Upper lobe of left lung (tissue), 6 donors: ENCODE measurements at regions not wholly inside any gene's neighbourhood (a gene's known extent, or its start where the extent isn't known, plus 50 kb on each side); places are given as distances from the start of the nearest gene placed in this dataset.

Source experiments
- ATAC-seq, 2 donors: fragments of 200-7000 bp; cut with Tn5 transposase; one replicate each; pipeline ENCODE4 v1.9.1; 2022; ENCODE audit warnings: mild to moderate bottlenecking in 2 of 2, moderate library complexity in 2 of 2; ENCODE audit not compliant: low FRiP score in 2 of 2
- DNase-seq, 2 donors: peaks; one replicate each; pipeline ENCODE4 v3.0.0-alpha.2; 2019 to 2020
- H3K27ac ChIP-seq, 4 donors: fragments of 200-600 bp; sonication (generic); one replicate each; pipeline ENCODE4 v1.5.1; 2016 to 2019
- H3K27me3 ChIP-seq, 4 donors: fragments of 200-600 bp; sonication (generic); one replicate each; pipeline ENCODE4 v1.5.1; 2017 to 2019
- H3K36me3 ChIP-seq, 4 donors: fragments of 200-600 bp; sonication (generic); one replicate each; pipeline ENCODE4 v1.5.1; 2016 to 2019
- H3K4me1 ChIP-seq, 4 donors: fragments of 200-600 bp; sonication (generic); one replicate each; pipeline ENCODE4 v1.5.1; 2018 to 2019
- H3K4me3 ChIP-seq, 4 donors: fragments of 200-600 bp; sonication (generic); one replicate each; pipeline ENCODE4 v1.5.1; 2017 to 2019; ENCODE audit warnings: mild to moderate bottlenecking in 2 of 4, moderate library complexity in 1 of 4
- H3K9me3 ChIP-seq, 4 donors: fragments of 200-600 bp; sonication (generic); one replicate each; pipeline ENCODE4 v1.5.1; 2018 to 2019
- CTCF ChIP-seq, 6 experiments: fragments of 450-650 bp in 4 of 6; fragments of 200-600 bp in 2 of 6; sonication (generic) in 2 of 6; IDR thresholded peaks; one replicate each; pipeline ENCODE4 v1.5.1; 2016 to 2019; ENCODE audit warnings: antibody characterized with exemption in 6 of 6
- EP300 ChIP-seq, 4 donors: sonication (generic); formaldehyde crosslinking; IDR thresholded peaks; one replicate each; pipeline ENCODE4 v1.5.1; 2017; ENCODE audit warnings: antibody characterized with exemption in 4 of 4, control low read depth in 2 of 4
- POLR2A ChIP-seq, 4 donors: fragments of 450-650 bp; IDR thresholded peaks; one replicate each; pipeline ENCODE4 v1.5.1; 2016 to 2017; ENCODE audit warnings: antibody characterized with exemption in 4 of 4, mild to moderate bottlenecking in 2 of 4
- POLR2AphosphoS5 ChIP-seq, 2 donors: sonication (generic); formaldehyde crosslinking; IDR thresholded peaks; one replicate each; pipeline ENCODE4 v1.5.1; 2017; ENCODE audit warnings: antibody characterized with exemption in 2 of 2
- WGBS, 2 donors: methylation state at CpG; one replicate each; pipeline ENCODE4 v1.1.5; 2017 to 2018; 5-methylcytosine and 5-hydroxymethylcytosine counted together
- small RNA-seq, 4 donors: library from RNA; depleted of rRNA; stranded (forward); fragments of <200 nt; gene quantifications; one replicate each; pipeline ENCODE3, GENCODE V24; 2016
- donor health status: DM: no; HTN: no; CAD: no; lungs with moderate emphysema.
- donor health status: DM: no; HTN: yes; CAD: no; lungs with severe emphysema.

DNA sequence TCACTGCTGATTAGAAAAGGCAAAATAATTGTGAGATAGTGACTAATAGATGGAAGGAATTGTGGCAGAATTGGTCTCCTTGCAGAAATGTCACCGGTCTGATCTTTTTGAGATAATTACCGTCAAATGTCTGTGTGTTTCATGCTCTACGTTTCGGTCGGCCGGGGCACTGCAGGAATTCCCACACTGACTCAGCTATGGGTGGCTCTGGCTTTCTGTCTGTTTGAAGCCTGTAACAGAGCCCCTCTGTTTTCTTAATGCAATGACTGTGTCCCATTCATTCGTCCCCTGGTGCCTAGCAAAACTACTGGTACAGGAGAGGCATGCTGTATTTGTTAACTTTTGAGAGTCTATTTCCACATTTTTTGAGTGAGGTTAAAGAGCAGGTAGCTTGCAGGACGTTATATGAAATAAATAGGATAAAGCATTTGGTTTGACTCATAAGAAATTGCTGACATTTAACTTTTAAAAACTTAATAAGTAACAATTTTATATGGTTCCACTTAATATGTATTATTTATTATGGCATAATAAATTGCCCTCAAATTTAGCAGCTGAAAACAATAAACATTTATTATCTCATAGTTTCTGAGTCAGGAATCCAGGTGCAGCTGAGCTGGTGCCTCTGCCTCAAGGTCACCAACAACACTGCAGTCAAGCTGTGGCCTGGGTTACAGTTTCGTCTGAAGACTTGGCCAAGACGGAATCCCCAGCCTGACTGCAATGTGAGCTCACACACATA, 53.3 kb upstream of the CTBP2 start:
- H3K27me3 ChIP-seq, result no peaks in the 10 kb centered on the region
- H3K27ac ChIP-seq, result no peak overlapping the region
- H3K4me1 ChIP-seq, result no peaks in the 10 kb centered on the region
- H3K36me3 ChIP-seq, result no peaks in the 10 kb centered on the region
- H3K4me3 ChIP-seq, result no peak overlapping the region
- H3K9me3 ChIP-seq, result no peaks in the 10 kb centered on the region
- 85 to 86% methylated on average over 10 of the region's 10 CpGs for WGBS, 2 donors
- ATAC-seq (no peak), DNase-seq (no peak)
- no peak for TF ChIP-seq POLR2A (IDR thresholded peaks at IDR 0.05)
- TF ChIP-seq CTCF (IDR thresholded peaks at IDR 0.05), result no peak
- TF ChIP-seq EP300 (IDR thresholded peaks at IDR 0.05), result no peak
- TF ChIP-seq POLR2AphosphoS5 (IDR thresholded peaks at IDR 0.05), result no peak

GRCh38 chr10:125212150-125212809, 51.9 kb upstream of the CTBP2 start:
- Histone ChIP-seq H3K4me1 (no peaks in the 10 kb centered on the region), H3K27me3 (no peaks in the 10 kb centered on the region), H3K4me3 (no peak overlapping the region), H3K27ac (no peak overlapping the region), H3K36me3 (no peaks in the 10 kb centered on the region), H3K9me3 (no peaks in the 10 kb centered on the region)
- no peak for TF ChIP-seq CTCF (IDR thresholded peaks at IDR 0.05)
- no peak for TF ChIP-seq POLR2A (IDR thresholded peaks at IDR 0.05)
- TF ChIP-seq EP300 (IDR thresholded peaks at IDR 0.05), result no peak
- TF ChIP-seq POLR2AphosphoS5 (IDR thresholded peaks at IDR 0.05), result no peak
- DNase-seq (no peak), ATAC-seq (no peak)
- 87 to 90% methylated on average over 6 of the region's 6 CpGs for WGBS, 2 donors

Small RNA genes in the stretch of these regions (small RNA-seq; reads per million reads assigned to genes)
- 0 reads per million in 4 donors for gene RPS27P18
